NCI-H2081 treated with DMSO at 0.1 percent for 48 hours (cell line): ENCODE measurements at regions not wholly inside any gene's neighbourhood (a gene's known extent, or its start where the extent isn't known, plus 50 kb on each side); places are given as distances from the start of the nearest gene placed in this dataset.
A peak's percentile ranks its signal among the peaks of the same experiment; 100 is the strongest.

Source experiments
- DNase-seq: peaks from one replicate; lab custom pipeline; 2025; lab: John Stamatoyannopoulos, UW

GRCh38 chr3:77868725-77869124 lies 828.8 kb downstream of the ROBO2 start:
- DNase-seq = no peak

- DNase-seq = no peak
Observed at GRCh38 chr3:77869423-77869822, 829.5 kb downstream of the ROBO2 start.

GRCh38 chr3:77871436-77871835 lies 831.5 kb downstream of the ROBO2 start:
- DNase-seq = no peak

- DNase-seq = no peak
Observed at GRCh38 chr3:77873598-77873997, 833.7 kb downstream of the ROBO2 start.

GRCh38 chr3:77885381-77885780 lies 845.5 kb downstream of the ROBO2 start:
- DNase-seq = no peak

- DNase-seq = no peak
Observed at GRCh38 chr3:77887611-77888010, 847.7 kb downstream of the ROBO2 start.

- DNase-seq = no peak
Observed at GRCh38 chr3:77889616-77890015, 849.7 kb downstream of the ROBO2 start.

GRCh38 chr3:77898621-77899020 lies 858.7 kb downstream of the ROBO2 start:
- no peak for DNase-seq

- no peak for DNase-seq
Observed at GRCh38 chr3:77902675-77903074, 862.8 kb downstream of the ROBO2 start.

GRCh38 chr3:77906102-77906709 lies 866.3 kb downstream of the ROBO2 start:
- no peak for DNase-seq

GRCh38 chr3:77913524-77914174 lies 873.8 kb downstream of the ROBO2 start:
- DNase-seq = no peak

GRCh38 chr3:77915336-77915735 lies 875.4 kb downstream of the ROBO2 start:
- DNase-seq = no peak

- no peak for DNase-seq
Observed at GRCh38 chr3:77917225-77917624, 877.3 kb downstream of the ROBO2 start.

GRCh38 chr3:77919244-77919643 lies 879.3 kb downstream of the ROBO2 start:
- no peak for DNase-seq

- peak; percentile 78 for DNase-seq
Observed at GRCh38 chr3:77931255-77932009, 891.5 kb downstream of the ROBO2 start.

- no peak for DNase-seq
Observed at GRCh38 chr3:77932926-77933325, 893.0 kb downstream of the ROBO2 start.

- DNase-seq = no peak
Observed at GRCh38 chr3:77933926-77934325, 894.0 kb downstream of the ROBO2 start.

GRCh38 chr3:77935418-77935817 lies 895.5 kb downstream of the ROBO2 start:
- no peak for DNase-seq

GRCh38 chr3:77939726-77940125 lies 899.8 kb downstream of the ROBO2 start:
- DNase-seq = no peak

GRCh38 chr3:77943598-77943997 lies 903.7 kb downstream of the ROBO2 start:
- DNase-seq = no peak

GRCh38 chr3:77945320-77945719 lies 905.4 kb downstream of the ROBO2 start:
- no peak for DNase-seq

- DNase-seq = no peak
Observed at GRCh38 chr3:77947671-77948070, 907.8 kb downstream of the ROBO2 start.

GRCh38 chr3:77967621-77968020 lies 927.7 kb downstream of the ROBO2 start:
- DNase-seq = no peak
